Stimulated activated CD4-positive, alpha-beta T cell treated with anti-CD3 and anti-CD28 coated beads, Interleukin-15, amount 100 ng/mL, for 24 hours (primary cell): ENCODE measurements at regions not wholly inside any gene's neighbourhood (a gene's known extent, or its start where the extent isn't known, plus 50 kb on each side); places are given as distances from the start of the nearest gene placed in this dataset.
"Not testable (repeated sequence)": the region's sequence is repeated elsewhere in the genome, so short reads cannot be mapped to it uniquely, and the experiment has no call there.

Experiments
- DNase-seq: peaks from one replicate; pipeline ENCODE4 v3.0.0-alpha.2; 2020

DNA sequence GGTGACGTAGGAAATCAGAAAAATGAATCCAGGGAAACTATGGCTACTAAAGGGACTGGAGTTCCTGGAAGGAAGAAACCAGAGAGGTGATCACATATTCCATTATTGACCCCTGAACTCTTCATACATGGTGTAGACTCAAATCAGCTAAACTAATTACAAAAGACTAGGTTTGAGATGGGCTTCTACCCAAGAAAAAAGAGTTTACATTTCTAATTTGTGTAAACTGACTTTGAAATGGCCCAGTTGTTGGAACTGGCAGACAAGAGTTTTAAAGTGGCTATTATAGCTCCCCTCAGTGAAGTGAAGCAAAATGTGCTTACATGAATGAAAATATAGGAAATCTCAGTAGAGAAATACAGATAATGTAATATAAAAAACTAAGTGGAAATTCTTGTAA lies 1619.4 kb upstream of the SEL1L start:
- DNase-seq, result no peak

DNA sequence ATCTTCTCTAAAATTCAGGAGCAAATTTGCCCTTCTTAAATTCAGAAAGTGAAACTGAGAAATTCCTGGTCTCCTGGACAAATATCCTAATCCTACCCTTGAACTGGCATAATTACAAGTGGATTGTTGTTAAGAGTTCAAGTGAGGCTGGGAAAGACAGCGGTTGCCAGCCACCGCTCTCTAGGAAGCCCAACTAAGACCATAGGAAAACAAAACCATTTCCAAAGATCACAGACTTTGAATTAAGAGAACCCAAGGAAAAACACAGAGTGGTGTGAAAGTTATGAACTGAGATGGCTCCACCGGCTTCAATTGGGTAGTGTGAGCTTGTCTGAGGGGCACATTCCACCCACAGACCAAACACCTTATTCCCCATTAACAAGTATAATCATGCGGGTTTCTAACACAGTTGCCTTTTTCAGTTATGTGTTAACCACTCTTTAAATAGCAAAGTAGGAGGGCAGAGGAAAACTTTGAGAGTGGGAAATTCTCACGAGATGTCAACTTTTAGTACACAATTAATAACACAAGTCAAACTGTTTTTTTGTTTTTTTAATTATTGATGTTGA lies 1628.8 kb upstream of the SEL1L start:
- no peak for DNase-seq

DNA sequence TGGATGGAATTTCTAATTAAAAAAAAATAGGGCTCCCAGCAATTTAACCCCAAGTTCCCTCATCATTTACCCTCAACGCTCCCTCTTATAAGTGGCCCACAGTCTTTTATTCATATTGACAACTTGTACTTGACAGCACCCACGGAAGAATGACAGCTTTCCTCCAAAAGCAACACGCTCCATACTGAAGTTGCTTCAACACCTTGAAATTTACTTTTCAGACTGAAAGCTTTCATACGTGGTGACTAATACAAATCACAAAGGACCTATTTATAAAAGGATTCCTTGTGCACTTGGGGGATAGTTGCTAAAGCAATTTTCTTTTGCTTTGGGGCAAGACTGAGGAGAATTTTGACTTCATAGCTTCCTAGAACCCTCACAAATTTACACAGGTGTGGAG lies 1629.4 kb upstream of the SEL1L start:
- no peak for DNase-seq

DNA sequence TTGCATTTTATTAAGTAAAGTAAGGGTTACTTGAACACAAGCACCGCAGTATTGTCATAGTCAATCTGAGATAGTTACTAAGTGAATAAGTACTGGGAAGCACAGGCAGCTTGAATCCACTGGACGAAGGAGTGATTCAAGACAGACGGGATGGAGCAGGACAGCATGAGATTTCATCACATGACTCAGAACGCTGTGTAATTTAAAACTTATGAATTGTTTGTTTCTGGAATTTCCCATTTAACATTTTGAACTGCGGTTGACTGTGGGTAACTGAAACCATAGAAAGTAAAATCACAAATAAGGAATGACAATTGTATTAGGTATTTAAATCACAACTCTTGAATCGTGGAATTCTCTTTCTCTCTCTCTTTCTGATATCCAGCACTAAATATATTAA lies 1630.4 kb upstream of the SEL1L start:
- no peak for DNase-seq

DNA sequence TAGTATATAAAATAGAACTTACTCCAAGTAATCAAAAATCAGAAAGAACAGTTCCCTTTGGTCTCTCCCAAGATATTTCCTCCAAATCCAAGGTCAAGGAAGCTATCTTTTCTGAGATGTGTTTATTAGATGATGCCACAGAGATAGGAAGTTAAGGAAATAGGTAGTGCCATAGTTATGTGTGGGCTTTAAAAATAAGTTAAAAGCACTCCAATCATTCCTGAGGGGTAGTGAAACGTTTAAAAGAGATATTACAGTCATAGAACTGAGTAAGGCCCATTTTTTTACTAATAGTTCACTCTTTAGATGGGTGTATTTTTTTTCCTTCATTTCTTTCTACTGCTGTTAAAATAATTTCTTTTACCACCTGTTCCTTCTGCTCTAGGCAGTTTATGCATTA lies 1630.9 kb upstream of the SEL1L start:
- DNase-seq, result no peak

DNA sequence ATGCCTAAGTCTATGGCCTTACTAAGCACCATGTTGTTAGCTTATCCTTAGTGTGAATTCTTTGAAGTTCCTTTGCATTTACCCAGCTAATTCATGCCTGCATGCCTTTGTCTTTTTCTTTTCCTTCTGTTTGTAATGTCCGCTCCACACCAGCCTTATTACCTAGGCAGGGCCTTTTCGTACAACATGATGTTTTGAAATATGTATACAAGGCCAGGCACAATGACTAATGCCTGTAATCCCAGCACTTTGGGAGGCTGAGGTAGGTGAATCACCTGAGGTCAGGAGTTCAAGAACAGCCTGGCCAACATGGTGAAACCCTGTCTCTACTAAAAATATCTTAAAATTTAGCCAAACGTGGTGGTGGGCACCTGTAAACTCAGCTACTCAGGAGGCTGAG lies 1636.5 kb upstream of the SEL1L start:
- no peak for DNase-seq

DNA sequence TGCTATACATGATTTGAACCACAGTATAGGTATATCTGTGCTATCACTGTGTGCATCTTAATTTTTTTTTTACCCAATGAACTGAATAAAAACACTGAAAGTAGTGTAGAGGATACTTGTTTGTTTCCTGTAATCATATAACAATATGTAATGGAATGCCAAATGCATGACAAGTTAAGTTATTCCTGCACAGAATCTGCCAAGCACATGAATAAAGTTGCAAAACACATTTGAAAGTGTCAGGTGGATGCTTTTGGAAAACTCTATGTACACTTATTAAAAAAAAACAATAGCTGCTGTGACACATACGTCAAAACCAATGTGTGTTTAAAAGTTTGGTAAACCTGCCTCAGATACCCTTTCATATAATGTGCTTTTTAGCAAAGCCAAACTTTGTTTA lies 1638.1 kb upstream of the SEL1L start:
- DNase-seq, result no peak

DNA sequence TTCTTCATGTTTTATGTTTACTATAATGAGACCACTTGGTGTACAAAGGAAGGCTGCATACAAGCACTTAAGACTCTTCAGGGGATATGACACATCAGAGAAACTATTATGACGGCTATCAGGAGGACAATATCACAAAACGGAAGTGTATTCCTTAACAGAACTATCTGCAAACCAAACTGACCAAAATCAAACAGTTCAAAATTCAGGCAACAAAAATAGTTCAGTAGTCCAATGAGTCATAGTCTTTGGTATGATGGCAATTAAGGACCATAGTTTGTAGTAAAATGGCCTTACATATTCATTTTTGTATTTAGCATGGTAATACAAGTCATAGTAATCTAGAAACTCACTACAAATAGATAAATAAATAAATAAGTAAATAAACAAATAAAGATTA lies 1638.7 kb upstream of the SEL1L start:
- DNase-seq, result no peak

DNA sequence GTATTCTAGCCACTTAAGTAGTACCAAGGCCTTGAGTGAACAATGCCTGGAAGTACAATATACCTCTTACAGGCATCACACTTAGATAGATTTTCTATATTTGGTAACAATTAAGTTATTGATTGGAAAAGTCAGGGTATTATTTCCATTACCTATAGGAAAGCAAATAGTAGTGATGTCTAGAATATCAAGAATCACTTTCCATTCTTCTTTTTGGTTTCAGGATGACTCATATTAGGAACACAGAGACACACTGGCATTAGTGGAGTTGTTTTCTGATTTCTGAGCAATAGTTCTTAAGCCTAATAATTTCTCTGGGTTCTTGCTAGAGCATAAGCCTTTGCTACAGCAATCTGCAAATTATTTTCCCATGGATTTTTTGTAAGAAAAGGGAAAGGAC lies 1640.0 kb upstream of the SEL1L start:
- no peak for DNase-seq

DNA sequence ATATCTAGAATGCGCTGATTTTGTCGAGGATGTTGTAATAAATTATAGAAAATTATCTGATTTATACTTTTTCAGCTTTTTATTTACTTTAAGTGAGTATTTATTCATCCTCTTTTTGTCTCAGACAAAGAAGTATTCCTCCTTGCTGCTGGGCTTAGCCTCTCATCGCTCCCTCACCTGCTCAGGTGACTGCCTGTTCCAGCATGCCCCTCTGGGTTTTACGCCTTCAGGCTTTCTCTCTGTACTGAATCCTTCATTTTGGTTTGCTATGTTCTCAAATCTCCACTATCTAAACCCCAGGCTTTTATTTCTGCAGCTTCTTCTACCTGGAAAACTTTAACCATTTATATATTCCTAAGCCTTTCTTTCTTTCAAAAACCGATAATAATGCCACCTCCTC lies 1650.9 kb upstream of the SEL1L start:
- no peak for DNase-seq

DNA sequence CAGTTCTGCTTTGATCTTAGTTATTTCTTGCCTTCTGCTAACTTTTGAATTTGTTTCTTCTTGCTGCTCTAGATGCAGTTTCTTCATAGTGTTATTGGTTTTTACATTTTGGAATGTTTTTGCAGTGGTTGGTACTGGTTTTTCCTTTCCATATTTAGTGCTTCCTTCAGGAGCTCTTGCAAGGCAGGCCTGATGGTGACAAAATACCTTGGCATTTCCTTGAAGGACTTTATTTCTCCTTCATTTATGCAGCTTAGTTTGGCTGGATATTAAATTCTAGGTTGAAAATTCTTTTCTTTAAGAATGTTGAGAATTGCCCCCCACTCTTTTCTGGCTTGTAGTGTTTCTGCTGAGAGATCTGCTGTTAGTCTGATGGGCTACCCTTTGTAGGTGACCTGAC lies 1654.7 kb upstream of the SEL1L start:
- DNase-seq, result not testable (repeated sequence)

DNA sequence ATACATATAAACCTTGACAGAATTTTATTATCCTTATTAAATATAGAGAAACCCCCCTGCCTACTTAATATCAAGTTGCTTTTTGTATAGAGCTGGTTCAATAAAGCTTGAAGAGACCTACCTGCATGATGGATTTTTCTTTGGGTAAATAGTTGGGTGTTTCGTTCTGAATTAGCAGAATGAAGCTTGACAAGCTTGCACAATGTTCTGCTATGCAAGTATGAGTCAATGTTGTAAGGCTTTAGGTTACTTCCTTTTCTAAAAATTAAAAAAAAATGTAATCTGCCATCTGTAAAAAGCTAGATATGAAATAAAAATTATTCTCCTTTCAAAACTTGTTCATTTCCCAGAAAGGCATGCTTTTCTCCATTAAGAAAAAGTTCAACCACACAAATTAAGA lies 1662.6 kb upstream of the SEL1L start:
- DNase-seq, result no peak

DNA sequence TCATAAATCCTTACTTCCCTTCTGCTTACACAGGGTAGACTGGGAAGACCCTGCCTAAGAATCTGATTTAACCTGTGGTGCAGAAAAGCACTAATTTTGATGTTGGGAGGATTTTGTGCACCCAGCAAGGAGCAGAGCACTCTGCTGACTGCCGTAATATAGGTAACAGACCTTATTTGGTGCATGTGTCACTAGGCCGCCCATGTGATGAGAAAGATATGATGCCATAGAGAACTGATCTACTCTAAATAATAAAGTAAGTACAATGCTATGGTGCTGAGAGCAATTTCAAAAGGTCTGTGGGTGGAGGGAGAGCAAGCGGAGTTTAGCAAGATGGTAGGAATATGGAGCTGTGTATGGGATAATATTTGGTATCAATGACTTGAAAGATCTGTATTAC lies 1663.6 kb upstream of the SEL1L start:
- no peak for DNase-seq

DNA sequence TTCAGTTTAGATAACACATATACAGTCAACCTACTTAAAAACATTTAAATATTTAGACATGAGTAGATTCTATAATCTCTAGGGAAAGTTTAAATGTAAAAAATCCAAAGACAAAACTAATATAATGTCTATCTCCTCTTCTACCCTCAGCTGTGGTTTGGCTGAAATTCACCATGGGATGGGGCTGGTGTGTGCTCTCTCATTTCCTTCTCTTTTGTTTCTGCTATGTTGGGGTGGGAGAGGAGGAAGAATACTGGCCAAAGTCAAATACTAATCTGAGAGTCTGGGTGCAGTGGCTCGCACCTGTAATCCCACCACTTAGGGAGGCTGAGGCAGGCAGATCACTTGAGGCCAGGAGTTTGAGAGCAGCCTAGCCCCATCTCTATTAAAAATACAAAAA lies 1673.9 kb upstream of the SEL1L start:
- DNase-seq, result no peak

DNA sequence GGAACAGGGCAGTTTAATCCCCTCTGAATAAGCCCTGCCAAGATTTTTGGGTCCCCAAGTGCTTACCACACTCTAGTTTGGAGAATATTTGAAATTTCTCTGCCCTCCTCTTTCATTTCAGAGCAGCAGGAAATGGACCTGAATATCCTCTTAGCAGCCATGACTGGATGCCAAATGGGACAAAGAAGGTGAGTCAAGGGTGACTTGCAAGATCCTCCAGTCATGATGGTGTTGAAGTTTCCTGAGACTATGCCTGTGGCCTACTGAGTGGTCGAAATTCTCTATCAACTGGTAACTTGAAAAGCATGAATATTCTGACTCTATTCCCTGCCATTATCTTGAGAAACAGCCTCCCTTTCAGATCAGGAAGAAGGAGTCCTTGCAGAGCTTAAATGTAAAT lies 1674.7 kb upstream of the SEL1L start:
- DNase-seq, result no peak

DNA sequence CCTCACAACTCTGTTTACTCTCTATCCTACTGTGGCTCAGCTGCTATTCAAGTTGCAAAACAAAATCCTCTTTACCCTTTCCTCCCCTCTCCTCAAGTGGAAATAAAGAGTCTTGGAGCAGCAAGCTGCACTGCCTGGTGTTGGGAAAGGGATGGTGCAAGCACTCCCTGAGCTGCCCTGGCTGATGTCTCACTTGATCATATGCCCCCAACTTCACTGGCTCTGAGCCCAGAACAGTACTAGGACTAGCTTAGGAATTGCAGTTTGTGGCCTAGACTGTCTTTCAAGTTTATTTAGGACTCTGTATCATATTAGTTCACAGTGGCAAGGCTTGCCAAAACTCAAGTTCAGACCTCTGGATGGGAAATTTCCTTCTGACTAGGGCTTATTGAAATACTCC lies 1683.8 kb upstream of the SEL1L start:
- DNase-seq, result no peak

DNA sequence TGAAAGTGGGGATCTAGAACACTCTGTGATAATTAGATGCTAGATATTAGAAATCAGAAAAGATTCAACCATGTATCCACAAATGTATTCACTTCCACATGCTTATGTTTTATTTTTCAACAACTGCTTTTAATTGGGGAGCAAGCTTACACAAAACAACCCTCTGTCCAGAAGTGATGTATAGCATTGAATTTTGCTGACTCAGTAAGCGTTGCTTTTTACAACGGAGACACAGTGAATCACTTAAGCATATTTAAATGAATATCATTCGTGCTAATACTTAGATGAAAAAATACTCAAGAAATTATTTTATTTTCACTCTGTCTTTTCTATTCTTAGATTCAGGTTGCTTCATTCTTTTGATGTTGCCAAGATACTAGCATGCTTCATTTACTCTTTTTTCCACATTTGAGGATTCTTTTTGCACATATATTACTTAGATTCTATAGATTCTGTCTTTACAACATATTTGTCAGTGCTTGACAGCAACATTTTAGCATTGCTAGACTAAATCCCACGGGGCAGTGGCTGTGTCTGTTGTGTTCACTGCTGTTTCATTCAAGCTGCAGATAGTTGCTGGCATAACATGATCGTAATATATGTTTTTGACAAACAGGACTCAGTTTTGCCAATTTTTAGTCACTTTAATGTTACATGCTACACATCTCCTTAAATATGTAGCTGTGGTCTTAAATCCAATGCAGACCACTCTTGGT lies 1714.4 kb upstream of the SEL1L start:
- DNase-seq, result no peak

DNA sequence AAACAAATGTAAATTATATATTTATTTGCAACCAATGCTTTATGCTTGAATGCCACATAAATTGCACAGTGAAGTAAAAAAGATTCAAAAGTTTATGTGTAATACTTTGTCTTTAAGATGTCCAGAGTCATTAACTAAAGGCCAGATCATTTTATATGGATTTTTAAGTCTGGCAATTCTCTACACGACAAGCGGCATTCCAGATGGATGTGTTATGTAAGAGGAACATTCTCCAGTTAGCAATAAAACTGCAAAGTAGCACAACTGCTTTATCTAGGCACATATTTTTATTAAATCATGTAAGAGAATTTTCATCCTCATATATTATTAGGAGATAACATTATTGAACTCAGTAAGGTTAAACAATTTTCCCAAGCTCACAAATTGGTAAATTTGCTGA lies 1717.7 kb upstream of the SEL1L start:
- DNase-seq, result no peak

DNA sequence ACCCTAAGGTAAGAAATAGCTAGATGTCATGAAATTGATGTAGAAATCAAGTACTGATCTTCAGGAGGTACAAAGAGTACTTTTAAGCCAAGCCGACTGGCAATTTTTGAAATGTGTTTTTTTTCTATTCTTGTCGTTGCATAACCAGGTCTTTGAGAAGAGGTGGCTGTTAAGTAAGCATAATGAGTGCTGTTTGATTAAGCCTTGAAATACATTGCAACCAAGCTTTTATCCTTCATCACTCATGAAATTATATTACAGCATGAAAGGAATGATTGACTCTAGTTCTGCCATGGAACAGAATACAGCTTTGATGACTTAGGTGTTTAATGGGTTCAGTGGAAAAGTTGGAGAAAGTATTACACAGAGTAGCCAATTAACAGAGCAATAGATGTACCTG lies 1720.2 kb upstream of the SEL1L start:
- no peak for DNase-seq

DNA sequence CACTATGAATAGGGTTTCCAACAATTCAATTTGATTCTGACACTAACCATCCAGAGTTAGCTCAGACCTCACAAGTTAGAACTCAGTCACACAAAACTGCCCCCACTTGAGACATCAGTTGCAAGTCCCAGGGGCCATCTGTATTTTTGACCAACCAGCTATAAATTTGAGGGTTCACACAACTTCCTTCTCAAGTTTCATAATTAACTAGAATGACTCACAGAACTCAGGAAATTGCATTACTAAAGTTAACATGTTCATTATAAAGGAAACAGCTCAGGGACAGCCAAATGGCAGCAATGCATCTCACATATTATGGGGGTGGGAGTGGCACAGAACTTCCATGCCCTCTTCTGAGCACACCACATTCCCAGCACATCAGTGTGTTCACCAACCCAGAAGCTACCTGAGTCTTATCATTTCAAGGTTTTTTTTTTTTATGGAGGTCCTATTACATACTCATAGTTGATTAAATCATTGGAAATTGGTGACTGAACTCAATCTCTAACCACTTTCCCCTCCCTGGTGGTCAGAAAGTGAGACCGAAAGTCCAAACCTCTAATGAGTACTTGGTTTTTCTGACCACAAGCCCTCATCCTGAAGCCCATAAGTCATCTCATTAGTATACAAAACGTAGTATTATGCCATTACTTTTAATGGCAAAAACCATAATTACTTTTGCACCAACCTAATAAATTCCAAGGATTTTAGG lies 1721.5 kb upstream of the SEL1L start:
- no peak for DNase-seq

DNA sequence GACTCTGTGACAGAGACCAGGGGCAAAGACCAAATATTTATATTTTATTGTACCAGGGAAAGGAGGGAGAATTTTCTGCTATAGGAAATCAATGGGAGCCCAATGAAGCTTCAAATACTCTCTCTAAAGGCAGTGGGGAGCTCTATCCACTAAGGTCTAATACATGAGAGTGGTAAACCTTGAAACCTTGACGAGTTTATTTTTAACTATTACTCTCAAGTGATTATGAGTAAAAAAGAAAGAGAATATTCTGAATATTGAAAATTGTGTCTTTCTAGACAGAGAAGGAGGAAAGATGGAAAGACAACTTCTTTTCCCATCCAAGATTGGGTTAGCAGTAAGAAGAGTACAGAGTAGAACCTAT lies 1722.1 kb upstream of the SEL1L start:
- no peak for DNase-seq

DNA sequence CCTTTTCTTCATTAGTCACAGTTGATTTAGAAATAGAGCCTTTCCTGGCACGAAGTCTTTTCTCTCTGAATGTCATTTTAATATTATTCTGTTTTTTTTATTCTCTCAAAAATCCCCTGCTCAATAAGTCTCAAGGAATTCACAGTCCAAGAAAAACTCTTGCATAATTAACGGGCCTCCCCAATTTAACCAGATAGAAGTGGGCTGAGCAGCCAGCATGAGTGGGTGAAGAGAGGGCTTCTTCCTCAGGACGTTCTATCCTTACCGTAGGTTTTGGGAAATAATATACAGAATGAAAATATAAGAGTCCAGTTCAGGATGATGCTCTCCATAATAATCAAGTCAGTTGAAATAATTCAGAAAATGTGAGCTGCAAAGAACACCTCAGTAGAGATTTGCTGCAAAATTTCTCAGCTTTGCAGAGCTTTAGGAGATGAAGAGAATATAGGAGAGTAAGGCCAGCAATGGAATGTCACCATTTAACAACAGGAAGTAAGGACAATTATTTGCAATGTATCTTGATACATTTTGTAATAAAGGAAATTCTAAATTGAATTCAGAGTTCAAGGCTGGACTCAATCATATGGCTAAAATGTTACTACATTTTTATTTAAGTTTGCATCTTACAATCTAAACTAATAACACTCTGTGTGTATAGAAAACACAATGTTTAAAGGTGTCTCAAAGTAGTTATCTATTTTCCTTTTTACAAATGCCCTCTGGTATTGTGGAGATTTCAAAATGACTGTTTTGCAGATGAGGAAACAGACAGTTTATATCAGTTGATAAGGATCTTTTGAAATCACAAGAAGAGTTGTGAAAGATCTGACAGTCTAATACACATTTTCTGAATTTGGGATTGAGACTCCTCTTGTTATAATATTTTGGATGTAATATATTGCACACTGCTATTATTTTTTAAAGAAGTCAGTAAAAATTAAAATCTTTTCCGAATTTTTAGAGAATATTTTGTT lies 1724.1 kb upstream of the SEL1L start:
- no peak for DNase-seq

DNA sequence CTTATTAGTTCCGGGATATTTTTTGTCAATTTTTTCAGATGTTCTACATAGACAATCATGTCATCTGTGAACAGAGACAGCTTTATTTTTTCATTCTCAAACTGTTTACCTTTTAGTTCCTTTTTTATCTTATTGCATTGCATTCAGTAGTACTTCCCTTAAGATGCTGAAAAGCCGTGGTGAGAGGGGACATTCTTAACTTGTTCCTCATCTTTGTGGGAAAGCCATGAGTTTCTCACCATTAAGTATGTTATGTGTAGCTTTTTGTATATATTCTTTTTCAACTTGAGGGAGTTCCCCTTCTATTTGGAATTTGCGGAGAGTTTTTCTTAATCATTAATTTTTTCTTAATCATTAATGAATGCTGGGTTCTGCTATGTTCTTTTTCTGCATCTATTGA lies 1727.1 kb upstream of the SEL1L start:
- no peak for DNase-seq

DNA sequence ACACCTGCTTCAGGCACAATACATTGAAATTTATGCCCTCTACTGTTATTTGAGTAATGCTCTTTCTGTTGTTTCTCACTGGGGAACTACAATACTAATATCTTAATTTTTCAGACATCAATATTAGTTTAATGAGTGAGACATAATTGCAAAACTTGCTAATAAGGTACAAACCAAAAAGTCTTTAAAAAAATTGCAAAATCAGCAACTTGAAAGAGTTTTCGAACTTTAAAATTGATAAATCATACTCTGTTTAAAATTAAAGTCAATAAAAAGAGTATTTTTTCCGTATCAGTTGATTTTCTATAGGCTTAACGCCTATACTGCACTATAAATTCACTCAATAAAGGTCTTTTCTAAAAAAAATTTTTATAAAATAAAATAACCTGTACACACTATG lies 1735.9 kb upstream of the SEL1L start:
- DNase-seq, result no peak
